Keratinocyte (primary cell): ENCODE measurements at regions not wholly inside any gene's neighbourhood (a gene's known extent, or its start where the extent isn't known, plus 50 kb on each side); places are given as distances from the start of the nearest gene placed in this dataset.

Experiments used
- DNase-seq: peaks from one replicate; pipeline ENCODE4 v3.0.0-alpha.2; 2011; ENCODE audit warnings: low read depth, missing footprints, low spot score
- FAIRE-seq: peaks from 2 replicates; lab custom pipeline; 2011; peaks lifted over from hg19 to GRCh38; lab: Jason Lieb, UNC
- H2AFZ ChIP-seq: 2 replicates; pipeline ENCODE4 v1.6.0; 2012; ENCODE audit warnings: low read length, control low read depth, inconsistent platforms; ENCODE audit not compliant: control insufficient read depth
- H3K27ac ChIP-seq: 2 replicates; pipeline ENCODE4 v1.5.1; 2011; ENCODE audit warnings: low read length; ENCODE audit not compliant: control insufficient read depth, insufficient read depth
- H3K27me3 ChIP-seq: 3 replicates; pipeline ENCODE4 v1.6.0; 2011; ENCODE audit warnings: low read length; ENCODE audit not compliant: control insufficient read depth, insufficient read depth; ENCODE audit errors: extremely low read depth
- H3K36me3 ChIP-seq, 2 experiments: 2 replicates in 1 of 2; 3 replicates in 1 of 2; pipeline ENCODE4 v1.5.1; 2011; ENCODE audit warnings: low read length in 2 of 2, mild to moderate bottlenecking in 1 of 2; ENCODE audit not compliant: control insufficient read depth in 2 of 2, insufficient read depth in 2 of 2; ENCODE audit errors: extremely low read depth in 1 of 2
- H3K4me1 ChIP-seq: 3 replicates; pipeline ENCODE4 v1.5.1; 2011; ENCODE audit warnings: low read length; ENCODE audit not compliant: control insufficient read depth, insufficient read depth; ENCODE audit errors: extremely low read depth
- H3K4me2 ChIP-seq: 3 replicates; pipeline ENCODE4 v1.6.0; 2011; ENCODE audit warnings: low read depth, low read length; ENCODE audit not compliant: control insufficient read depth, insufficient read depth; ENCODE audit errors: extremely low read depth
- H3K4me3 ChIP-seq, 3 experiments: fragments of 200-600 bp in 1 of 3; sonication (generic) in 1 of 3; 2 replicates in 2 of 3; 3 replicates in 1 of 3; pipeline ENCODE4 v1.5.1; 2011 to 2016; ENCODE audit warnings: low read length in 3 of 3, mild to moderate bottlenecking in 3 of 3, control low read depth in 2 of 3, inconsistent platforms in 1 of 3, low read depth in 1 of 3, mixed read lengths in 1 of 3, mixed run types in 1 of 3, moderate library complexity in 1 of 3; ENCODE audit not compliant: control insufficient read depth in 2 of 3, insufficient read depth in 2 of 3; ENCODE audit errors: extremely low read depth in 1 of 3
- H3K79me2 ChIP-seq: 2 replicates; pipeline ENCODE4 v1.6.0; 2012; ENCODE audit warnings: low read length; ENCODE audit not compliant: control insufficient read depth, insufficient read depth
- H3K9ac ChIP-seq: 3 replicates; pipeline ENCODE4 v1.6.0; 2011; ENCODE audit warnings: low read length; ENCODE audit not compliant: control insufficient read depth, insufficient read depth; ENCODE audit errors: extremely low read depth
- H3K9me1 ChIP-seq: 3 replicates; pipeline ENCODE4 v1.6.0; 2011; ENCODE audit warnings: low read length; ENCODE audit not compliant: control insufficient read depth, insufficient read depth; ENCODE audit errors: extremely low read depth
- H3K9me3 ChIP-seq: 2 replicates; pipeline ENCODE4 v1.5.1; 2012; ENCODE audit warnings: low read depth, low read length; ENCODE audit not compliant: control insufficient read depth
- H4K20me1 ChIP-seq: 3 replicates; pipeline ENCODE4 v1.6.0; 2011; ENCODE audit warnings: low read length; ENCODE audit not compliant: control insufficient read depth, insufficient read depth; ENCODE audit errors: extremely low read depth
- CTCF ChIP-seq, 3 experiments: IDR thresholded peaks in 1 of 3; conservative IDR thresholded peaks in 1 of 3; optimal IDR thresholded peaks in 1 of 3; 2 replicates in 2 of 3; 3 replicates in 1 of 3; pipeline versions ENCODE3 to v1.5.1; 2011; ENCODE audit warnings: low read length in 3 of 3, mild to moderate bottlenecking in 3 of 3, moderate library complexity in 2 of 3, control low read depth in 1 of 3, inconsistent platforms in 1 of 3; ENCODE audit not compliant: insufficient read depth in 2 of 3; ENCODE audit errors: extremely low read depth in 1 of 3
- EZH2 ChIP-seq: IDR thresholded peaks from one replicate; pipeline ENCODE4 v1.6.1; 2012; ENCODE audit warnings: inconsistent platforms, mild to moderate bottlenecking, low read length, moderate library complexity
- dilution Hi-C: fragments of 300-500 bp; cut with MboI; formaldehyde crosslinking; loops from one replicate; pipeline ENCODE4 v1.7.0; 2020; ENCODE audit warnings: low sequenced_read_pairs; ENCODE audit not compliant: extremely low pct_ligation_motif_present

- Histone ChIP-seq H3K79me2 (no peaks in the 10 kb centered on the region), H3K27ac (no peak overlapping the region), H3K4me3 (no peak overlapping the region), H3K36me3 (no peaks in the 10 kb centered on the region), H3K9ac (no peak overlapping the region), H3K27me3 (no peaks in the 10 kb centered on the region), H4K20me1 (no peaks in the 10 kb centered on the region), H3K9me3 (no peaks in the 10 kb centered on the region), H3K4me1 (no peaks in the 10 kb centered on the region), H3K9me1 (no peaks in the 10 kb centered on the region), H3K4me2 (no peak overlapping the region), H2AFZ (no peak overlapping the region)
- no peak for TF ChIP-seq EZH2
- TF ChIP-seq CTCF (optimal IDR thresholded peaks at IDR 0.05 in 1 of 3, IDR thresholded peaks at IDR 0.05 in 1 of 3, conservative IDR thresholded peaks at IDR 0.05 in 1 of 3; ENCODE audit: extremely low read depth in 1 of 3, insufficient read depth in 2 of 3, low read length in 3 of 3): no peak
- DNase-seq: no peak
- no peak for FAIRE-seq
- dilution Hi-C loops: no loop called here
These were observed 53.2 kb upstream of the NKX2-4 start for GRCh38 chr20:21450572-21450971.
